Mammary epithelial cell (primary cell): ENCODE measurements at regions not wholly inside any gene's neighbourhood (a gene's known extent, or its start where the extent isn't known, plus 50 kb on each side); places are given as distances from the start of the nearest gene placed in this dataset.

Experiments
- EZH2 ChIP-seq: IDR thresholded peaks from 2 replicates; pipeline ENCODE4 v1.6.1; 2012; ENCODE audit warnings: low read length, inconsistent platforms, borderline replicate concordance
- TF ChIP-seq, protein P1 (sequence below), 2 donors: IDR thresholded peaks in 1 of 2; conservative IDR thresholded peaks in 1 of 2; 2 replicates each; pipeline ENCODE4 v1.5.1; 2011 to 2012; ENCODE audit warnings: inconsistent platforms in 2 of 2, low read length in 2 of 2, mild to moderate bottlenecking in 2 of 2, control low read depth in 1 of 2, low read depth in 1 of 2; ENCODE audit not compliant: insufficient read depth in 1 of 2; ENCODE audit errors: extremely low read depth in 1 of 2

DNA sequence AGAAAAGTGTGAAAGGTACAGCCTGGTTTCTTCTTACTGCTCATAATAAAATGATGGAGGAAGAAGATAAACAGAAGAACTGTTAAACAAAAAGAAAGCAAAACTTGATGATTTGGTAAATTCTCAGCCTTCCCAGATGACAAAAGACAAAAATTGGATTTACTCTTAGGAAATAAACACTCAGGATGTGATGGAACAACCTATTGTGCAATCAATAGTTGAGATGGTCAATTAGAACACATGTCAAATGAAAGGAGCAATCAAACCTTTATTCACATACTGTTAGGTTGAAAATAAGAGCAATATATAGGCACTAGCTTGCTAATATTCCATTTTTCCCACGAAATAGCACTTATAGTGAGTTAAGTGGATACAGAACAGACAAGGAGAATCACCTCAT, 1174.0 kb upstream of the SLC39A10 start:
- TF ChIP-seq, protein P1, sequence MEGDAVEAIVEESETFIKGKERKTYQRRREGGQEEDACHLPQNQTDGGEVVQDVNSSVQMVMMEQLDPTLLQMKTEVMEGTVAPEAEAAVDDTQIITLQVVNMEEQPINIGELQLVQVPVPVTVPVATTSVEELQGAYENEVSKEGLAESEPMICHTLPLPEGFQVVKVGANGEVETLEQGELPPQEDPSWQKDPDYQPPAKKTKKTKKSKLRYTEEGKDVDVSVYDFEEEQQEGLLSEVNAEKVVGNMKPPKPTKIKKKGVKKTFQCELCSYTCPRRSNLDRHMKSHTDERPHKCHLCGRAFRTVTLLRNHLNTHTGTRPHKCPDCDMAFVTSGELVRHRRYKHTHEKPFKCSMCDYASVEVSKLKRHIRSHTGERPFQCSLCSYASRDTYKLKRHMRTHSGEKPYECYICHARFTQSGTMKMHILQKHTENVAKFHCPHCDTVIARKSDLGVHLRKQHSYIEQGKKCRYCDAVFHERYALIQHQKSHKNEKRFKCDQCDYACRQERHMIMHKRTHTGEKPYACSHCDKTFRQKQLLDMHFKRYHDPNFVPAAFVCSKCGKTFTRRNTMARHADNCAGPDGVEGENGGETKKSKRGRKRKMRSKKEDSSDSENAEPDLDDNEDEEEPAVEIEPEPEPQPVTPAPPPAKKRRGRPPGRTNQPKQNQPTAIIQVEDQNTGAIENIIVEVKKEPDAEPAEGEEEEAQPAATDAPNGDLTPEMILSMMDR (conservative IDR thresholded peaks at IDR 0.05 in 1 of 2, IDR thresholded peaks at IDR 0.05 in 1 of 2; ENCODE audit: extremely low read depth in 1 of 2, insufficient read depth in 1 of 2, low read depth in 1 of 2, low read length in 2 of 2) = no peak
- no peak for TF ChIP-seq EZH2
